ENCODE measurements at regions not wholly inside any gene's neighbourhood (a gene's known extent, or its start where the extent isn't known, plus 50 kb on each side); places are given as distances from the start of the nearest gene placed in this dataset.

- TF ChIP-seq POLR2A (IDR thresholded peaks at IDR 0.05) (no peak), CTCF (IDR thresholded peaks at IDR 0.05) (no peak)
These were observed 285.9 kb upstream of the PPARGC1A start for GRCh38 chr4:24175707-24176106.
